GM23338 (cell line): ENCODE measurements at regions not wholly inside any gene's neighbourhood (a gene's known extent, or its start where the extent isn't known, plus 50 kb on each side); places are given as distances from the start of the nearest gene placed in this dataset.

Experiments
- ETS1 ChIP-seq: IDR thresholded peaks from 2 replicates; pipeline ENCODE4 v1.6.1; 2016; ENCODE audit warnings: antibody characterized with exemption
- EZH2 ChIP-seq: fragments of 200-600 bp; sonication (generic); IDR thresholded peaks from one replicate; pipeline ENCODE4 v1.8.0; 2017; ENCODE audit warnings: antibody characterized with exemption, mild to moderate bottlenecking, low read depth; ENCODE audit not compliant: unreplicated experiment
- EZH2phosphoT487 ChIP-seq: fragments of 200-600 bp; sonication (generic); IDR thresholded peaks from one replicate; pipeline ENCODE4 v1.8.1; 2018; ENCODE audit warnings: antibody characterized with exemption; ENCODE audit not compliant: unreplicated experiment
- JUNB ChIP-seq: IDR thresholded peaks from one replicate; pipeline ENCODE4 v1.6.1; 2016; ENCODE audit warnings: antibody characterized with exemption; ENCODE audit not compliant: unreplicated experiment
- NANOG ChIP-seq: IDR thresholded peaks from 2 replicates; pipeline ENCODE4 v1.6.1; 2016; ENCODE audit warnings: antibody characterized with exemption, borderline replicate concordance
- POLR2AphosphoS5 ChIP-seq: IDR thresholded peaks from 2 replicates; pipeline ENCODE4 v1.6.1; 2016; ENCODE audit warnings: antibody characterized with exemption, low read depth
- REST ChIP-seq: IDR thresholded peaks from one replicate; pipeline ENCODE4 v1.6.1; 2018; ENCODE audit warnings: antibody characterized with exemption; ENCODE audit not compliant: unreplicated experiment
- STAT1 ChIP-seq: IDR thresholded peaks from one replicate; pipeline ENCODE4 v1.6.1; 2016; ENCODE audit warnings: antibody characterized with exemption; ENCODE audit not compliant: unreplicated experiment
- ZNF331 ChIP-seq: fragments of 250-450 bp; sonication (Bioruptor Pico); IDR thresholded peaks from 2 replicates; pipeline ENCODE4 v1.5.0; 2020; ENCODE audit warnings: low read depth, mild to moderate bottlenecking, moderate library complexity
- ZNF462 ChIP-seq: fragments of 250-450 bp; sonication (Bioruptor Pico); IDR thresholded peaks from 2 replicates; pipeline ENCODE4 v1.5.0; 2020; ENCODE audit warnings: mild to moderate bottlenecking, moderate library complexity

GRCh38 chr7:22588351-22588750, 88.4 kb upstream of the STEAP1B start (continued):
- TF ChIP-seq ZNF462 (CRISPR knock-in tag) (no peak), NANOG (no peak), EZH2 (no peak), JUNB (no peak), STAT1 (no peak), EZH2phosphoT487 (no peak), ETS1 (no peak), ZNF331 (CRISPR knock-in tag) (no peak), REST (no peak), POLR2AphosphoS5 (no peak)
